Stomach (tissue), 8 donors: ENCODE measurements at regions not wholly inside any gene's neighbourhood (a gene's known extent, or its start where the extent isn't known, plus 50 kb on each side); places are given as distances from the start of the nearest gene placed in this dataset.

Source experiments
- DNase-seq, 2 donors: peaks; one replicate each; pipeline versions ENCODE4 v3.0.0 to v3.0.0-alpha.2; 2013 to 2019
- H3K27ac ChIP-seq, 5 donors: fragments of 200-600 bp in 4 of 5; sonication (generic) in 4 of 5; one replicate each; pipeline ENCODE4 v1.5.1; 2013 to 2019; ENCODE audit warnings: mild to moderate bottlenecking in 1 of 5, moderate library complexity in 1 of 5
- H3K27me3 ChIP-seq, 3 donors: fragments of 200-600 bp; sonication (generic); one replicate each; pipeline ENCODE4 v1.5.1; 2017 to 2019; ENCODE audit warnings: mixed run types in 1 of 3
- H3K36me3 ChIP-seq, 4 donors: fragments of 200-600 bp; sonication (generic); 1 replicate in 3 of 4; 2 replicates in 1 of 4; pipeline ENCODE4 v1.5.1; 2016 to 2019
- H3K4me1 ChIP-seq, 4 donors: fragments of 200-600 bp; sonication (generic); one replicate each; pipeline ENCODE4 v1.5.1; 2016 to 2019
- H3K4me3 ChIP-seq, 4 donors: fragments of 200-600 bp; sonication (generic) in 3 of 4; one replicate each; pipeline ENCODE4 v1.5.1; 2016 to 2019; ENCODE audit warnings: mild to moderate bottlenecking in 1 of 4
- H3K9me3 ChIP-seq, 4 donors: fragments of 200-600 bp; sonication (generic); one replicate each; pipeline ENCODE4 v1.5.1; 2016 to 2019
- CTCF ChIP-seq, 7 experiments: fragments of 450-650 bp in 4 of 7; fragments of 200-600 bp in 3 of 7; sonication (generic) in 3 of 7; IDR thresholded peaks; one replicate each; pipeline ENCODE4 v1.5.1; 2016 to 2019; ENCODE audit warnings: antibody characterized with exemption in 7 of 7, control low read depth in 2 of 7, mild to moderate bottlenecking in 1 of 7
- EP300 ChIP-seq: sonication (generic); formaldehyde crosslinking; IDR thresholded peaks from one replicate; pipeline ENCODE4 v1.6.1; 2017; ENCODE audit warnings: antibody characterized with exemption
- POLR2A ChIP-seq, 4 donors: fragments of 450-650 bp; IDR thresholded peaks; one replicate each; pipeline ENCODE4 v1.6.1; 2016; ENCODE audit warnings: antibody characterized with exemption in 4 of 4, control low read depth in 2 of 4, mild to moderate bottlenecking in 1 of 4, moderate library complexity in 1 of 4
- POLR2AphosphoS5 ChIP-seq, 3 donors: sonication (generic); formaldehyde crosslinking; IDR thresholded peaks; one replicate each; pipeline ENCODE4 v1.6.1; 2016; ENCODE audit warnings: antibody characterized with exemption in 3 of 3
- WGBS, 5 donors: extraction: QIAGEN DNeasy Blood & Tissue Kit in 3 of 5; methylation state at CpG; one replicate each; pipeline versions ENCODE4 v1.1.5 to v1.1.7; 2013 to 2018; 5-methylcytosine and 5-hydroxymethylcytosine counted together
- intact Hi-C: fragments of 100-400 bp; cut with DNase I; formaldehyde crosslinking; loops from one replicate; pipeline ENCODE4 v1.15.1; 2023; ENCODE audit warnings: low total_unique reads
- donor health status: healthy with polysubstance abuse.
- donor health status: Bipolar disorder and iron deficiency.
- donor health status: healthy.

GRCh38 chr1:221075911-221076310, 196.7 kb downstream of the HLX start:
- H3K9me3 ChIP-seq, result no peaks in the 10 kb centered on the region
- TF ChIP-seq CTCF (IDR thresholded peaks at IDR 0.05) (no peak), POLR2A (IDR thresholded peaks at IDR 0.05) (no peak), POLR2AphosphoS5 (IDR thresholded peaks at IDR 0.05) (no peak), EP300 (no peak)
- intact Hi-C loops, result no loop called here
- no peaks in the 10 kb centered on the region for H3K4me1 ChIP-seq
- 40 to 51% (median 49%) methylated on average over 3 of the region's 3 CpGs for WGBS, 5 donors
- H3K27me3 ChIP-seq, result no peaks in the 10 kb centered on the region
- DNase-seq, result no peak
- H3K4me3 ChIP-seq, result no peak overlapping the region
- no peak overlapping the region for H3K27ac ChIP-seq
- no peaks in the 10 kb centered on the region for H3K36me3 ChIP-seq

- intact Hi-C loops, result no loop called here
- no peak for TF ChIP-seq POLR2AphosphoS5 (IDR thresholded peaks at IDR 0.05)
- TF ChIP-seq EP300, result no peak
- no peak for TF ChIP-seq POLR2A (IDR thresholded peaks at IDR 0.05)
- TF ChIP-seq CTCF (IDR thresholded peaks at IDR 0.05), result no peak
These were observed 197.2 kb downstream of the HLX start for GRCh38 chr1:221076391-221076811.

GRCh38 chr1:221078260-221078965, 199.2 kb downstream of the HLX start:
- H3K9me3 ChIP-seq, result no peaks in the 10 kb centered on the region
- H3K27ac ChIP-seq, result no peak overlapping the region
- no peak overlapping the region for H3K4me3 ChIP-seq
- intact Hi-C loops, result no loop called here
- no peak for DNase-seq
- H3K4me1 ChIP-seq, result no peaks in the 10 kb centered on the region
- no peak for TF ChIP-seq POLR2AphosphoS5 (IDR thresholded peaks at IDR 0.05)
- TF ChIP-seq POLR2A (IDR thresholded peaks at IDR 0.05), result no peak
- TF ChIP-seq CTCF (IDR thresholded peaks at IDR 0.05), result no peak
- no peak for TF ChIP-seq EP300
- 72 to 89% (median 78%) methylated on average over 1 of the region's 1 CpG for WGBS, 5 donors
- H3K36me3 ChIP-seq, result no peaks in the 10 kb centered on the region
- no peaks in the 10 kb centered on the region for H3K27me3 ChIP-seq

More at GRCh38 chr1:221076391-221076811, 197.2 kb downstream of the HLX start:
- Histone ChIP-seq H3K27me3 (no peaks in the 10 kb centered on the region), H3K4me1 (no peaks in the 10 kb centered on the region), H3K9me3 (no peaks in the 10 kb centered on the region), H3K4me3 (no peak overlapping the region), H3K27ac (no peak overlapping the region), H3K36me3 (no peaks in the 10 kb centered on the region)
- WGBS, 5 donors, result 57 to 80% (median 68%) methylated on average over 3 of the region's 3 CpGs
- peak in 1 of 2 donors; percentile 51 for DNase-seq

- 33 to 62% (median 42%) methylated on average over 1 of the region's 1 CpG for WGBS, 5 donors
- no peak for DNase-seq
- no peak overlapping the region for H3K4me3 ChIP-seq
- intact Hi-C loops, result no loop called here
- no peak for TF ChIP-seq POLR2AphosphoS5 (IDR thresholded peaks at IDR 0.05)
- TF ChIP-seq CTCF (IDR thresholded peaks at IDR 0.05), result no peak
- no peak for TF ChIP-seq EP300
- no peaks in the 10 kb centered on the region for H3K9me3 ChIP-seq
- H3K27me3 ChIP-seq, result no peaks in the 10 kb centered on the region
- H3K27ac ChIP-seq, result no peak overlapping the region
- no peaks in the 10 kb centered on the region for H3K4me1 ChIP-seq
- no peaks in the 10 kb centered on the region for H3K36me3 ChIP-seq
These were observed 204.7 kb downstream of the HLX start for GRCh38 chr1:221083902-221084301.
